Stomach smooth muscle (tissue), 2 donors: ENCODE measurements at regions not wholly inside any gene's neighbourhood (a gene's known extent, or its start where the extent isn't known, plus 50 kb on each side); places are given as distances from the start of the nearest gene placed in this dataset.

Experiments
- H3K27ac ChIP-seq: one replicate; pipeline ENCODE4 v1.7.0; 2013; ENCODE audit warnings: mild to moderate bottlenecking, low read length, inconsistent platforms
- H3K27me3 ChIP-seq, 2 donors: one replicate each; pipeline ENCODE4 v1.7.0; 2013; ENCODE audit warnings: low read length in 2 of 2; ENCODE audit not compliant: insufficient read depth in 2 of 2, control insufficient read depth in 1 of 2
- H3K36me3 ChIP-seq, 2 donors: one replicate each; pipeline ENCODE4 v1.7.0; 2013; ENCODE audit warnings: low read length in 2 of 2; ENCODE audit not compliant: control insufficient read depth in 2 of 2, insufficient read depth in 2 of 2
- H3K4me1 ChIP-seq: one replicate; pipeline ENCODE4 v1.7.0; 2013; ENCODE audit warnings: low read length; ENCODE audit not compliant: control insufficient read depth, insufficient read depth
- H3K4me3 ChIP-seq, 2 donors: one replicate each; pipeline ENCODE4 v1.7.0; 2013; ENCODE audit warnings: low read length in 2 of 2
- H3K9ac ChIP-seq, 2 donors: one replicate each; pipeline ENCODE4 v1.7.0; 2013; ENCODE audit warnings: low read length in 2 of 2, mild to moderate bottlenecking in 1 of 2
- H3K9me3 ChIP-seq, 2 donors: one replicate each; pipeline ENCODE4 v1.7.0; 2013; ENCODE audit warnings: low read length in 2 of 2; ENCODE audit not compliant: control insufficient read depth in 2 of 2
- donor health status: healthy.
- donor health status: Pancreatic carcinoma.

DNA sequence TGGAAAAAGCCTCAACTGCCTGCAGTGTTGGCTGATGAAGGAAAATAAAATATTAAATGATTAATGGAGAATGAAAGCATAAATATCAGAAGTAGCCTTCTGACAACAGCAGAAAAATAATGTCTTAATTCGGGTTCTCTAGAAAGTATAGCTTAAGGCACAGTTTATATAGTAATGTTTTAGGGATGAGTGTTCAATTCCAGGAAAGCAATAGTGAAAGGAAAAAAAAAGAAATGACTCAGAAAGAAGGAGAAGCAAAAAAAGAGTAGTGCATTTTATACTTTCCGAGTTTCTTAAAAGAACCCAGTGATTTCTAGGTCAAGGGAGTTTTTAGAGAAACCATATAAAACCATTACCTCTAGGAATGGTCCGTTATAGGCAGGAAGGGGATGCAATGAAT, 137.3 kb downstream of the HTR1B start:
- Histone ChIP-seq H3K36me3 (no peaks in the 10 kb centered on the region), H3K4me3 (no peak overlapping the region), H3K27me3 (no peaks in the 10 kb centered on the region), H3K4me1 (no peaks in the 10 kb centered on the region), H3K9me3 (no peaks in the 10 kb centered on the region), H3K27ac (no peak overlapping the region), H3K9ac (no peak overlapping the region)

DNA sequence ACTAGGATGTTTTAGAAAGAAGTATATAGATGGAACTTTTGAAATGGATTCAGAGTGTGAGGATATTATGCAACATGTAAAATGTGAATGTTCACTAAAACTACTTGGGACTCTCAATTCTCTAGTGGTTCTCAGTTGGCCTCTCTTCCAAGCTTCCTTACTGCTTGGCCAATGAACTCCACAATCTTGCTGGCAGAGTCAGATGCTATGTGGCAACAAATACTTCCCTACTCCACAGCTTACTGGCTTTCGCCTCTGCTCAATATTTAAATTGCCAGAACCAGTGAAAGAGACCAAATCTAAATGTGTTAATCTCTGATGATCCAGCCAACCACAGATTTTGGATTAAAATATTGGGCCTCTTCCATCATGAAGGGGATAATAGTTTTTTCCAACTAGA, 138.4 kb downstream of the HTR1B start:
- H3K27ac ChIP-seq = no peak overlapping the region
- no peaks in the 10 kb centered on the region for H3K9me3 ChIP-seq
- H3K36me3 ChIP-seq = no peaks in the 10 kb centered on the region
- no peak overlapping the region for H3K4me3 ChIP-seq
- no peaks in the 10 kb centered on the region for H3K4me1 ChIP-seq
- H3K9ac ChIP-seq = no peak overlapping the region
- H3K27me3 ChIP-seq = no peaks in the 10 kb centered on the region

DNA sequence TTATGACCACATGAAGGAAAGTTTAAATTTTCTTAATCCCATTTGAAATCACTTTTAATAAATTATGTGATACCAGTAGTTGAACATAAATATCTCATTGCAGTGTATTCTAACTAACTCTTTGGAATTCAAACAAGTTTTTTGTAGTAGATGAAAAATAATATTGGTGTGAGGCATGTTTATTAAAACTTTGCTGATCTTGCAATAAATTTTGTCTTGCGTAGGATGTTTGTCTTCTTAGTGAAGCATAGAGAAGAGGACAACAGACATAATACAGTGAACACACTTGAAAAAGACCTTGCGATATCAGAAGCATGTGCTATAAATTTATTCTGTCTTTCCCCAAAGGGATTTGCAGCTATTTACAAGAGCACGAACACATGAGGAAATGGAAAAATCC, 140.7 kb downstream of the HTR1B start:
- Histone ChIP-seq H3K4me1 (no peaks in the 10 kb centered on the region), H3K36me3 (no peaks in the 10 kb centered on the region), H3K27ac (no peak overlapping the region), H3K9me3 (no peaks in the 10 kb centered on the region), H3K9ac (no peak overlapping the region), H3K4me3 (no peak overlapping the region), H3K27me3 (no peaks in the 10 kb centered on the region)

DNA sequence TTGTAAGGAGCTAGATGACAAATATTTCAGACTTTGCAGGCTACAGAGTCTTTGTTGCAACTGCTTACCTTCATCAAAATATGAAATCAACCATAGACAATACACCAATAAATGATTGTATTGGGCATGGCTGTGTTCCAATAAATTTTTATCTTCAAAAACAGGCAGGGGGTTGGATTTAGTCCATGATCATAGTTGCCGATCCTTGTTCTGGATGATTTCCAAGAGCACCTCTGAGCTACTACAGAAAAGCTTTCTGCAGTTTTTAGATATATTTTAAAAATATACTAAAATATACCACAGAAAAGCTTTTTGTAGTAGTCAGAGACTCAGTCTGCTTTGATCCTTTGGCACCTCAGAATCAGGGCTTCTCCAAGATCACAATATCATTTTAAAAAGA, 145.0 kb downstream of the HTR1B start:
- Histone ChIP-seq H3K36me3 (no peaks in the 10 kb centered on the region), H3K4me3 (no peak overlapping the region), H3K9ac (no peak overlapping the region), H3K27me3 (no peaks in the 10 kb centered on the region), H3K4me1 (no peaks in the 10 kb centered on the region), H3K27ac (no peak overlapping the region), H3K9me3 (no peaks in the 10 kb centered on the region)

DNA sequence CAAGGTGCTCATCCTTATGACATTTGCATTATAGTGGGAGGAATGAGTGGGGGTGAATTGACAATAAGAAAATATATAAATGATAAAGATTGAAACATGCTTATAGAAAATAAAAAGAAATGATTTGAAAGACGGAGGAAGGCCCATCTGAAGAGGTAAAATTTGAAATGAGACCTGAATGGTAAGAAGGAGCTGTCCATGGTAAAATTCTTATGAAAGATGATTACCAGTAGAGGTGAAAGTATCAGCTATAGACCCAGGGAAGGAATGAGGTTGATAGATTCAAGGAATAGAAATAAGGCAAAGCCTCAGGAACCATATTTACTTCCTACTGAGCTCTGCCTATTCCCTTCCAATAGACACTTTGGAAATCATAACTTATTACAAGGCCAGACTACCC, 149.7 kb downstream of the HTR1B start:
- H3K9ac ChIP-seq = no peak overlapping the region
- no peak overlapping the region for H3K4me3 ChIP-seq
- H3K27ac ChIP-seq = no peak overlapping the region

DNA sequence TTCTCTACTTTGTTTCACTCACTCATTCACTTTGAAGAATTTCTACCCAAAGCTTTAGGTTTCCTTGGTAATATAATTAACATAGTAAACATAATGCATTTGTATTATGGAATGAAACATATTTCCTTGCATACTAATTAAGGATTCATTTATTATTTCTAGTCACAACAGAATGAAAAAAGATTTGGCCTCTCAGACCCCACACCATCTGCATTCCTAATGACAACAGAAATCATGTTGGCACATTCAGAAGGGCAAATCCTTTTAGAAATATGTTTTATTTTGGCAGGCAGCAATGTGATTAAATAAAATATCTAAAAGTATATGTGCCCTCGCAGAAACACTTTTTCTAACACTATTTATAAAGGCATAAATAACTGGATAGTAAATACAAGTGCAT, 163.4 kb downstream of the HTR1B start:
- H3K4me3 ChIP-seq = no peak overlapping the region
- no peaks in the 10 kb centered on the region for H3K36me3 ChIP-seq
- H3K27me3 ChIP-seq = no peaks in the 10 kb centered on the region
- no peaks in the 10 kb centered on the region for H3K9me3 ChIP-seq
- no peak overlapping the region for H3K9ac ChIP-seq
- no peaks in the 10 kb centered on the region for H3K4me1 ChIP-seq
- H3K27ac ChIP-seq = no peak overlapping the region

More for the DNA sequence above, 149.7 kb downstream of the HTR1B start:
- Histone ChIP-seq H3K36me3 (no peaks in the 10 kb centered on the region), H3K4me1 (no peaks in the 10 kb centered on the region), H3K27me3 (no peaks in the 10 kb centered on the region), H3K9me3 (no peaks in the 10 kb centered on the region)

DNA sequence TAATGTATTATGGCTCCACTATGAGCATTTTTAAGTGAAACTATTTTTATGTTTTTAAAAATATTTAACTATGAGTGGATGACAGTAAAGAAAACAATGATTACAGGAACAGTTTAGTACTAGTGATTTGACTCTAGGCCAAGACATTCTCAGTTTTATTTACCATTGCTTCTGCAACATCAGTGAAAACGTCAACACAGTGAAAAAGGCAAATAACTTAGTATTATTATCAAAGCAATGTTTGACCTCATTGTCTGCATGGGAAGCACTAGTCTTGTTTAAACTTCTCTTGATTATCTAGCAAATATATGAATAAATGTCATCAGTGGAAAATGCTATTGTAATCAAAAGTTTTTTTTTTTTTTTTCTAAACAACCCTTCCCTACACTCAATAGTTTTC, 165.0 kb downstream of the HTR1B start:
- Histone ChIP-seq H3K27ac (no peak overlapping the region), H3K36me3 (no peaks in the 10 kb centered on the region), H3K4me3 (no peak overlapping the region), H3K4me1 (no peaks in the 10 kb centered on the region), H3K27me3 (no peaks in the 10 kb centered on the region), H3K9ac (no peak overlapping the region), H3K9me3 (no peaks in the 10 kb centered on the region)

DNA sequence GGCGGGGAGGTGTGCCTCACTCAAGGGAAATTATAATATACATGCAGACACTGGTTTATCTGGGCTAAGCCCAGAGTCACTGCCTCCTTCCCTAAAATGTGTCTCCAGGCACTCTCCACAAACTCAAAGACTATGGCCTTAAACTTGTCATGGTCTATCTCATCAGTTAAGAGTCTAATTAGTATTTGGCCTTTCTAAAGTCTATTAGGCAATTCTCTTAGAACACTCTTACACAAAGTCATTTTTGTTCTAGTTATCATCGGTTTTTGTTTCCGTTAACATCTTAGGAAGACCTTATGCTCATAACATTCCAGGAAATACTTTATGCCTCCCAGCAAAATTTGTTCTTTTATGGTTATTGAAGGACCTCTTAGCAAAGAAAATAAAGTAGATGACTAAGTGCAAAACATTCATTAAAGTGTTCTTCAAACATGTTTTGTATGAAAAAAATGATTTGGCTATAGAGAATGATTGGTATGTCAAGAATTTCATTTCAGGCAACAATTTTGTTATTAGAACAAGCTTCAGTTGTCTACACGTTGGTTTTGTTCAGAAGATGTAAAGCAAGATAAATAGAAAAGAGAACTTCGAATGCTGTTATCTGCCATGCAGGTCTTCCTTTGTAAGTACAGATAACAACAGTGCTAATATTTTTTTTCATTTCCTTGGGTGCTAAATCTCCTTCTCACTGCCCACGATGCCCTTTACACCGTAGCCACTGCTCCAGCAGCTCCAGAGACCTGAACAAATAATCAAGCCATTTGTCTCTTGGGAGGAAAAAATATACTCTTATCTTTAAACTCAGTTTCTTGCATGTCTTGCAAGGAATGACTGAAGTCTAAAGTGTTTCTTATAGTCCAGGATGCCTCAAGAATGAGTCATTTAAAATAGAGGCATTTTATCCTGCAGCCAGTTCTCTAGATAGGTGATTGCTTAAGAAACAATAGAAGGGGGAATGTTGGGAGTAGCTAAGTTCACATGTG, 170.4 kb downstream of the HTR1B start:
- Histone ChIP-seq H3K4me3 (no peak overlapping the region), H3K9me3 (no peaks in the 10 kb centered on the region), H3K4me1 (no peaks in the 10 kb centered on the region), H3K27me3 (no peaks in the 10 kb centered on the region), H3K9ac (no peak overlapping the region), H3K36me3 (no peaks in the 10 kb centered on the region), H3K27ac (no peak overlapping the region)

DNA sequence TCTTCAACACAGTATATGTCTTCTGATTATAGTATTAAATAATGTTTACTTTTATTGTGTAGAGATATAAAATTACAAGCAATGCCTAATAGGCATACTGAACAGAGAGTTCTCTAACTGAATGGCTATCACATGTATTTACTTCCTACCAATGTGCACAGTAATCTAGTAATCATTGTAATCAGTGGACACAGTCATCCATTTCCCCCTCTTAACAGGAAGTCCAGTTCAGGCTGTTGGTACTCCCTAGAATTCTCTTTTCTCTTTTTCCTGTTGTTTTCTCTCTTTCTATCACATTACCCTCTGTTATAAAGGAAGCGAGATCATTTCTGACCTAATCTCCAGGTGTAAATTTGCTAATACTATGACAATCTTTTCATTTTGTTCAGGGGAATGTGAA, 172.5 kb downstream of the HTR1B start:
- no peaks in the 10 kb centered on the region for H3K4me1 ChIP-seq
- H3K9me3 ChIP-seq = no peaks in the 10 kb centered on the region
- H3K4me3 ChIP-seq = no peak overlapping the region
- H3K27me3 ChIP-seq = no peaks in the 10 kb centered on the region
- no peak overlapping the region for H3K9ac ChIP-seq
- H3K36me3 ChIP-seq = no peaks in the 10 kb centered on the region
- H3K27ac ChIP-seq = no peak overlapping the region

DNA sequence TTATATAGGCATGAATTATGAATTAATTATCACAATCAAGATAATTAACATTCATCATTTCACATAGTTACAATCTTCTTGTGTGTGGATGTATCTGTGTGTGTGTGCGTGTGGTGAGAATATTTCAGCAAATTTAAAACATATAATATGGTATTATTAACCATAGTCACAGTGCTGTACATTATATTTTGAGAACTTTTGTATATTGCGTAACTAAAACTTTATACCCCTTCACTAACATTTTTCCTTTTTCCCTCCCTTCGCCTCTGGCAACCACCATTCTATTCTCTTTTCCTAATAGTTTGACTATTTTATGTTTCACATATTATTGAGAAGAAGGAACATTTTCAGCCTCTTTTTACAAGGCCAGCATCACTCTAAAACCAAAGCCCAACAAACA, 176.8 kb downstream of the HTR1B start:
- H3K4me1 ChIP-seq = no peaks in the 10 kb centered on the region
- no peaks in the 10 kb centered on the region for H3K27me3 ChIP-seq
- H3K4me3 ChIP-seq = no peak overlapping the region
- no peak overlapping the region for H3K27ac ChIP-seq
- no peak overlapping the region for H3K9ac ChIP-seq
- H3K9me3 ChIP-seq = peaks cover 0 to 3% of the 10 kb centered on the region in 2 donors
- no peaks in the 10 kb centered on the region for H3K36me3 ChIP-seq

DNA sequence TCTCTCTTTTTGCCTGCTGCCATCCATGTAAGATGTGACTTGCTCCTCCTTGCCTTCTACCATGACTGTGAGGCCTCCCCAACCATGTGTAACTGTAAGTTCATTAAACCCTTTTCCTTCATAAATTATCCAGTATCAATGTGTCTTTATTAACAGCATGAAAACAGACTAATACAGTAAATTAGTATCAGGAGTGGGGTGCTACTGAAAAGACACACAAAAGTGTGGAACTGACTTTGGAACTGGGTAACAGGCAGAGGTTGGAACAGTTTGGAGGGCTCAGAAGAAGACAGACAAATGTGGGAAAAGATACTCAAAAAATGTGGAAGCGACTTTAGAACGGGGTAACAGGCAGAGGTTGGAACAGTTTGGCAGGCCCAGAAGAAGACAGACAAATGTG, 189.4 kb downstream of the HTR1B start:
- Histone ChIP-seq H3K27me3 (no peaks in the 10 kb centered on the region), H3K27ac (no peak overlapping the region), H3K4me3 (no peak overlapping the region), H3K9me3 (no peaks in the 10 kb centered on the region), H3K36me3 (no peaks in the 10 kb centered on the region), H3K4me1 (no peaks in the 10 kb centered on the region), H3K9ac (no peak overlapping the region)
